ENCODE measurements at regions not wholly inside any gene's neighbourhood (a gene's known extent, or its start where the extent isn't known, plus 50 kb on each side); places are given as distances from the start of the nearest gene placed in this dataset.
"Not testable (repeated sequence)": the region's sequence is repeated elsewhere in the genome, so short reads cannot be mapped to it uniquely, and the experiment has no call there.

GRCh38 chr12:127830065-127830460, 436.9 kb upstream of the TMEM132C start:
- DNase-seq (ENCODE audit: low read depth) = no peak

- DNase-seq (ENCODE audit: low read depth) = no peak
Measured at GRCh38 chr12:127830730-127831129, 436.2 kb upstream of the TMEM132C start.

- no peak for DNase-seq (ENCODE audit: low read depth)
Measured at GRCh38 chr12:127832172-127832571, 434.8 kb upstream of the TMEM132C start.

GRCh38 chr12:127836802-127837201, 430.2 kb upstream of the TMEM132C start:
- not testable (repeated sequence) for DNase-seq (ENCODE audit: low read depth)

GRCh38 chr12:127857661-127858060, 409.3 kb upstream of the TMEM132C start:
- no peak for DNase-seq (ENCODE audit: low read depth)

- DNase-seq (ENCODE audit: low read depth) = no peak
Measured at GRCh38 chr12:127860536-127860935, 406.4 kb upstream of the TMEM132C start.

- no peak for DNase-seq (ENCODE audit: low read depth)
Measured at GRCh38 chr12:127861406-127861805, 405.6 kb upstream of the TMEM132C start.

- DNase-seq (ENCODE audit: low read depth) = no peak
Measured at GRCh38 chr12:127873306-127873705, 393.7 kb upstream of the TMEM132C start.

GRCh38 chr12:127881371-127882140, 385.4 kb upstream of the TMEM132C start:
- DNase-seq (ENCODE audit: low read depth) = no peak

GRCh38 chr12:127883013-127883412, 384.0 kb upstream of the TMEM132C start:
- no peak for DNase-seq (ENCODE audit: low read depth)

GRCh38 chr12:127885954-127886750, 380.8 kb upstream of the TMEM132C start:
- DNase-seq (ENCODE audit: low read depth) = no peak

- no peak for DNase-seq (ENCODE audit: low read depth)
Measured at GRCh38 chr12:127886827-127887226, 380.1 kb upstream of the TMEM132C start.

GRCh38 chr12:127888943-127889719, 377.8 kb upstream of the TMEM132C start:
- DNase-seq (ENCODE audit: low read depth) = no peak

GRCh38 chr12:127893895-127894609, 372.9 kb upstream of the TMEM132C start:
- DNase-seq (ENCODE audit: low read depth) = no peak

- DNase-seq (ENCODE audit: low read depth) = no peak
Measured at GRCh38 chr12:127896661-127897060, 370.3 kb upstream of the TMEM132C start.

- DNase-seq (ENCODE audit: low read depth) = no peak
Measured at GRCh38 chr12:127898616-127899015, 368.4 kb upstream of the TMEM132C start.

- no peak for DNase-seq (ENCODE audit: low read depth)
Measured at GRCh38 chr12:127899971-127900370, 367.0 kb upstream of the TMEM132C start.

GRCh38 chr12:127900386-127900785, 366.6 kb upstream of the TMEM132C start:
- DNase-seq (ENCODE audit: low read depth) = no peak

GRCh38 chr12:127903146-127903545, 363.8 kb upstream of the TMEM132C start:
- DNase-seq (ENCODE audit: low read depth) = peak; percentile 44

GRCh38 chr12:127909041-127909440, 357.9 kb upstream of the TMEM132C start:
- no peak for DNase-seq (ENCODE audit: low read depth)

GRCh38 chr12:127911291-127911690, 355.7 kb upstream of the TMEM132C start:
- no peak for DNase-seq (ENCODE audit: low read depth)
